ENCODE measurements at regions not wholly inside any gene's neighbourhood (a gene's known extent, or its start where the extent isn't known, plus 50 kb on each side); places are given as distances from the start of the nearest gene placed in this dataset.

- Mint-ChIP-seq H3K36me3 (ENCODE audit: low read depth) (no peaks in the 10 kb centered on the region), H3K9me3 (no peaks in the 10 kb centered on the region), H3K27me3 (ENCODE audit: insufficient read depth) (peaks cover 19% of the 10 kb centered on the region), H3K4me3 (no peak overlapping the region), H3K4me1 (ENCODE audit: low read depth) (peaks cover 21% of the 10 kb centered on the region), H3K27ac (no peak overlapping the region)
- TF ChIP-seq, protein P1, sequence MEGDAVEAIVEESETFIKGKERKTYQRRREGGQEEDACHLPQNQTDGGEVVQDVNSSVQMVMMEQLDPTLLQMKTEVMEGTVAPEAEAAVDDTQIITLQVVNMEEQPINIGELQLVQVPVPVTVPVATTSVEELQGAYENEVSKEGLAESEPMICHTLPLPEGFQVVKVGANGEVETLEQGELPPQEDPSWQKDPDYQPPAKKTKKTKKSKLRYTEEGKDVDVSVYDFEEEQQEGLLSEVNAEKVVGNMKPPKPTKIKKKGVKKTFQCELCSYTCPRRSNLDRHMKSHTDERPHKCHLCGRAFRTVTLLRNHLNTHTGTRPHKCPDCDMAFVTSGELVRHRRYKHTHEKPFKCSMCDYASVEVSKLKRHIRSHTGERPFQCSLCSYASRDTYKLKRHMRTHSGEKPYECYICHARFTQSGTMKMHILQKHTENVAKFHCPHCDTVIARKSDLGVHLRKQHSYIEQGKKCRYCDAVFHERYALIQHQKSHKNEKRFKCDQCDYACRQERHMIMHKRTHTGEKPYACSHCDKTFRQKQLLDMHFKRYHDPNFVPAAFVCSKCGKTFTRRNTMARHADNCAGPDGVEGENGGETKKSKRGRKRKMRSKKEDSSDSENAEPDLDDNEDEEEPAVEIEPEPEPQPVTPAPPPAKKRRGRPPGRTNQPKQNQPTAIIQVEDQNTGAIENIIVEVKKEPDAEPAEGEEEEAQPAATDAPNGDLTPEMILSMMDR (IDR thresholded peaks at IDR 0.05) = no peak
- DNase-seq = no peak
Measured at GRCh38 chr1:207971331-207972219, 60.6 kb upstream of the CD34 start.

- peaks cover 19% of the 10 kb centered on the region for H3K27me3 Mint-ChIP-seq (ENCODE audit: insufficient read depth)
Measured at GRCh38 chr1:207970329-207971233, 59.7 kb upstream of the CD34 start.

GRCh38 chr1:207969528-207969927, 58.6 kb upstream of the CD34 start:
- H3K4me1 Mint-ChIP-seq (ENCODE audit: low read depth) = peaks cover 34% of the 10 kb centered on the region
- H3K9me3 Mint-ChIP-seq = no peaks in the 10 kb centered on the region
- TF ChIP-seq, protein P1 (IDR thresholded peaks at IDR 0.05) = no peak
- H3K27me3 Mint-ChIP-seq (ENCODE audit: insufficient read depth) = peaks cover 17% of the 10 kb centered on the region
- no peak overlapping the region for H3K4me3 Mint-ChIP-seq
- no peaks in the 10 kb centered on the region for H3K36me3 Mint-ChIP-seq (ENCODE audit: low read depth)
- H3K27ac Mint-ChIP-seq = no peak overlapping the region
- no peak for DNase-seq

More at GRCh38 chr1:207970329-207971233, 59.7 kb upstream of the CD34 start:
- peaks cover 23% of the 10 kb centered on the region for H3K4me1 Mint-ChIP-seq (ENCODE audit: low read depth)
- no peak overlapping the region for H3K27ac Mint-ChIP-seq
- H3K4me3 Mint-ChIP-seq = no peak overlapping the region
- DNase-seq = no peak
- H3K9me3 Mint-ChIP-seq = no peaks in the 10 kb centered on the region
- TF ChIP-seq, protein P1 (IDR thresholded peaks at IDR 0.05) = no peak
- no peaks in the 10 kb centered on the region for H3K36me3 Mint-ChIP-seq (ENCODE audit: low read depth)

- Mint-ChIP-seq H3K4me1 (ENCODE audit: low read depth) (peaks cover 38% of the 10 kb centered on the region), H3K27me3 (ENCODE audit: insufficient read depth) (peaks cover 15% of the 10 kb centered on the region), H3K27ac (no peak overlapping the region), H3K9me3 (no peaks in the 10 kb centered on the region), H3K4me3 (no peak overlapping the region), H3K36me3 (ENCODE audit: low read depth) (no peaks in the 10 kb centered on the region)
- DNase-seq = peak; percentile 19
- TF ChIP-seq, protein P1 (IDR thresholded peaks at IDR 0.05) = no peak
Measured at GRCh38 chr1:207968521-207969009, 57.6 kb upstream of the CD34 start.

DNA sequence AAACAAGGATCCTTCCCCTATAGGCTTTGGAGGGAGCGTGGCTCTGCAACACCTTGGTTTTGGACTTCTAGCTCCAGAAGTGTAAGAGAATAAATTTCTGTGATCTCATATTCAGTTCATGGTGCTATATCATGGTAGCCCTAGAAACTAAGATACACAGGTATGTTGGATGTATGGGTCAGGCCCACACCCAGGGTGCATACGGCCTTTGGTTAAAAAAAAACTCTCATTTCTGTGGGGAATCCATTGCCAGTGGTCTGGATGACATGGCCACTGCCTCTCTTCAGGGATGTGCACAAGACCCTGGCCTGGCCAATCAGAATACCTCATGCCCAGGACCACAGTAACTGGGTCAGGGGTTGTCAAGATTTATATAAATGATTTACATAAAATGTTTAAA, 56.8 kb upstream of the CD34 start:
- H3K27ac Mint-ChIP-seq = no peak overlapping the region
- H3K4me1 Mint-ChIP-seq (ENCODE audit: low read depth) = peaks cover 44% of the 10 kb centered on the region
- no peaks in the 10 kb centered on the region for H3K36me3 Mint-ChIP-seq (ENCODE audit: low read depth)
- no peak overlapping the region for H3K4me3 Mint-ChIP-seq
- peaks cover 11% of the 10 kb centered on the region for H3K27me3 Mint-ChIP-seq (ENCODE audit: insufficient read depth)
- no peaks in the 10 kb centered on the region for H3K9me3 Mint-ChIP-seq
- TF ChIP-seq, protein P1 (IDR thresholded peaks at IDR 0.05) = no peak
- no peak for DNase-seq
